DOHH2 (cell line): ENCODE measurements at regions not wholly inside any gene's neighbourhood (a gene's known extent, or its start where the extent isn't known, plus 50 kb on each side); places are given as distances from the start of the nearest gene placed in this dataset.

Experiments used
- H3F3A ChIP-seq: fragments of 200-600 bp; sonication (generic), shearing (Covaris generic); 2 replicates; pipeline ENCODE4 v1.6.0; 2016; ENCODE audit warnings: antibody characterized with exemption, mild to moderate bottlenecking; ENCODE audit not compliant: control insufficient read depth, insufficient read depth
- H3K27ac ChIP-seq: fragments of 200-600 bp; sonication (generic); 2 replicates; pipeline ENCODE4 v1.5.1; 2014; ENCODE audit warnings: low read depth, mild to moderate bottlenecking, low read length, moderate library complexity
- H3K27me3 ChIP-seq: fragments of 200-600 bp; sonication (generic); 2 replicates; pipeline ENCODE4 v1.6.1; 2014; ENCODE audit warnings: mild to moderate bottlenecking, low read length, mixed read lengths; ENCODE audit not compliant: control insufficient read depth
- H3K36me3 ChIP-seq: fragments of 200-600 bp; sonication (generic); 2 replicates; pipeline ENCODE4 v1.6.1; 2014; ENCODE audit warnings: mild to moderate bottlenecking, low read length, moderate library complexity, mixed read lengths; ENCODE audit not compliant: control insufficient read depth
- H3K4me1 ChIP-seq: fragments of 200-600 bp; sonication (generic); 2 replicates; pipeline ENCODE4 v1.6.1; 2014; ENCODE audit warnings: mild to moderate bottlenecking, low read length, mixed read lengths; ENCODE audit not compliant: control insufficient read depth
- H3K4me2 ChIP-seq: fragments of 200-600 bp; sonication (generic); 2 replicates; pipeline ENCODE4 v1.6.0; 2014; ENCODE audit warnings: mild to moderate bottlenecking, low read length, moderate library complexity
- H3K4me3 ChIP-seq: fragments of 200-600 bp; sonication (generic); 2 replicates; pipeline ENCODE4 v1.5.1; 2014; ENCODE audit warnings: mild to moderate bottlenecking, low read length, mixed read lengths
- H3K79me2 ChIP-seq: fragments of 200-600 bp; sonication (generic); 2 replicates; pipeline ENCODE4 v1.6.1; 2014; ENCODE audit warnings: mild to moderate bottlenecking, low read length, mixed read lengths; ENCODE audit not compliant: control insufficient read depth
- H3K9me2 ChIP-seq: fragments of 200-600 bp; sonication (generic); replicated peaks from 2 replicates; pipeline ENCODE4 v1.6.1; 2014; ENCODE audit warnings: mild to moderate bottlenecking, low read length, mixed read lengths; ENCODE audit not compliant: control insufficient read depth
- H3K9me3 ChIP-seq: fragments of 200-600 bp; sonication (generic); 2 replicates; pipeline ENCODE4 v1.6.1; 2014; ENCODE audit warnings: antibody characterized with exemption, low read length, mixed read lengths; ENCODE audit not compliant: control insufficient read depth, insufficient read depth
- H4K20me1 ChIP-seq: fragments of 200-600 bp; sonication (generic); 2 replicates; pipeline ENCODE4 v1.6.0; 2014; ENCODE audit warnings: low read depth, mild to moderate bottlenecking, antibody characterized with exemption, low read length, moderate library complexity; ENCODE audit not compliant: control insufficient read depth, insufficient read depth
- EZH2phosphoT487 ChIP-seq: fragments of 200-600 bp; sonication (generic); IDR thresholded peaks from 2 replicates; pipeline ENCODE4 v1.6.1; 2017; ENCODE audit warnings: borderline replicate concordance, mild to moderate bottlenecking, antibody characterized with exemption, low read length, moderate library complexity, mixed read lengths
- TF ChIP-seq, protein P1 (sequence below): fragments of 200-600 bp; sonication (generic); IDR thresholded peaks from one replicate; pipeline ENCODE4 v1.5.1; 2014; ENCODE audit warnings: antibody characterized with exemption, mild to moderate bottlenecking, low read depth, low read length; ENCODE audit not compliant: poor library complexity, severe bottlenecking

DNA sequence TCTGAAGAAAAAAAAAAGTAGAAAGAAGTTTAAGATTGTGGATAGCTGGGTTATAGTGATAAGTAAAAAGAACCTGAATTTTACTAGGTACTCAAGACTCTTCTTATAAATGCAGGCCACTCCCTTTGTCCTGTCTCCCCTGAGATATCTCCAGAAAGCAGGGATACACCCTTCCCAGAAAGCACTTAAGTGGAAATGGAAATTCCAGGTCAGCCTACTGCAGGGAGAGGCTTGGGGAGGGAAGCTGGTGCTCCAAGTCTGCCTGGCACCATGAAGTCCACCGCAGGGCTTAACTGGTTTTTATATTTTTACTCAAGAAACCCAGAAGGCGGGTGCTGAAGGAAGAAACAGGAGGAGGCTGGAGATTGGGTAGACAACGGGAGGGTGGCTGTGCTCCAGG lies 162.3 kb downstream of the INHBA start:
- no peaks in the 10 kb centered on the region for H3K9me3 ChIP-seq
- no peaks in the 10 kb centered on the region for H3F3A ChIP-seq
- no peak overlapping the region for H3K27ac ChIP-seq
- no peaks in the 10 kb centered on the region for H3K4me1 ChIP-seq
- H3K79me2 ChIP-seq, result no peaks in the 10 kb centered on the region
- no peaks in the 10 kb centered on the region for H3K36me3 ChIP-seq
- H3K4me3 ChIP-seq, result no peak overlapping the region
- no peak for TF ChIP-seq EZH2phosphoT487
- TF ChIP-seq, protein P1, sequence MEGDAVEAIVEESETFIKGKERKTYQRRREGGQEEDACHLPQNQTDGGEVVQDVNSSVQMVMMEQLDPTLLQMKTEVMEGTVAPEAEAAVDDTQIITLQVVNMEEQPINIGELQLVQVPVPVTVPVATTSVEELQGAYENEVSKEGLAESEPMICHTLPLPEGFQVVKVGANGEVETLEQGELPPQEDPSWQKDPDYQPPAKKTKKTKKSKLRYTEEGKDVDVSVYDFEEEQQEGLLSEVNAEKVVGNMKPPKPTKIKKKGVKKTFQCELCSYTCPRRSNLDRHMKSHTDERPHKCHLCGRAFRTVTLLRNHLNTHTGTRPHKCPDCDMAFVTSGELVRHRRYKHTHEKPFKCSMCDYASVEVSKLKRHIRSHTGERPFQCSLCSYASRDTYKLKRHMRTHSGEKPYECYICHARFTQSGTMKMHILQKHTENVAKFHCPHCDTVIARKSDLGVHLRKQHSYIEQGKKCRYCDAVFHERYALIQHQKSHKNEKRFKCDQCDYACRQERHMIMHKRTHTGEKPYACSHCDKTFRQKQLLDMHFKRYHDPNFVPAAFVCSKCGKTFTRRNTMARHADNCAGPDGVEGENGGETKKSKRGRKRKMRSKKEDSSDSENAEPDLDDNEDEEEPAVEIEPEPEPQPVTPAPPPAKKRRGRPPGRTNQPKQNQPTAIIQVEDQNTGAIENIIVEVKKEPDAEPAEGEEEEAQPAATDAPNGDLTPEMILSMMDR, result no peak
- no peaks in the 10 kb centered on the region for H3K9me2 ChIP-seq
- H4K20me1 ChIP-seq, result no peaks in the 10 kb centered on the region
- no peak overlapping the region for H3K4me2 ChIP-seq
- no peaks in the 10 kb centered on the region for H3K27me3 ChIP-seq

DNA sequence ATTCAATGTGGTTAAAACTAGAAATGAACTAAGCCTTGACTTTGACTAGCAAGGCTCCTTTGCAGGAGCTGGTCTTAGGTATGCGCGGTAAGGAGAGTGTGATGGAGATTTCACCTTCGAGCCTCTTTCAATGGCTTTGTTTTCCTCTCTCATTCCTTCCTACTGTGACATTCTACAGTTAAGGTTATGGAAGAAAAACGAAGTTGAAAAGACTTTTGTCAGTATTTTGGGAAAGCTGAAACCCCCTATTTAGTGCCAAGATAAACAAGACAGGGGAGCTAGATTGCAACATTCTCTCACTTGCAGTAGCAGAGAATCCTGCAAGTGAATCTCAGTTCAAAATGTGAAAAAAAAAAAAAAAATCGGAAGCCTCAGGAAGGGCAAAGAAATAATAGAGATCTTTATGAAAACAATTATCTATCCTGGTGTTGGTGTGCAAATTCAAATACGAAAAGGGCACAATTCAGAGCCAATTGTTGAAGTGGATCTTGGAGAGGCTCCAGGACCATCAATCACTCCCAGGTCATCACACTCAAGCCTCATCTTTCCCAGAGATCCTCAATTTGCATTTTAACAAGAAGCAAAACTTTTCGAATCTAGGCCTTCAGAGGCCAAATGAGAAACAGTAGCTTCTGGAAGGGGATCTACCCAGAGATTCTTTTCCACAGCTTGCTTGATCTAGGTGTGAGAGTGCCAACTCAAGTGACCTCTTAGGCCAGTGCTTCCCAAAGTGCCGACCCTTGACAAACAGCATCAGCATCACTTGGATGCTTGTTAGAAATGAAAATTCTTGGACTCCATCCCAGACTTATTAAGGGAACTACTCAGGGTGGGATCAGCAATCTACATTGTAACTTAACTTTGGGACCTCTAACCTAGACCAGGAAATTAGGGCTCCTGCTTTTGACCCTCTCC lies 163.8 kb downstream of the INHBA start:
- no peaks in the 10 kb centered on the region for H3K9me3 ChIP-seq
- H3K4me2 ChIP-seq, result no peak overlapping the region
- no peaks in the 10 kb centered on the region for H3K4me1 ChIP-seq
- no peaks in the 10 kb centered on the region for H3K27me3 ChIP-seq
- no peaks in the 10 kb centered on the region for H3K9me2 ChIP-seq
- no peak overlapping the region for H3K27ac ChIP-seq
- H3K79me2 ChIP-seq, result no peaks in the 10 kb centered on the region
- H4K20me1 ChIP-seq, result no peaks in the 10 kb centered on the region
- H3F3A ChIP-seq, result no peaks in the 10 kb centered on the region
- no peaks in the 10 kb centered on the region for H3K36me3 ChIP-seq
- TF ChIP-seq, protein P1, result no peak
- TF ChIP-seq EZH2phosphoT487, result no peak
- no peak overlapping the region for H3K4me3 ChIP-seq

DNA sequence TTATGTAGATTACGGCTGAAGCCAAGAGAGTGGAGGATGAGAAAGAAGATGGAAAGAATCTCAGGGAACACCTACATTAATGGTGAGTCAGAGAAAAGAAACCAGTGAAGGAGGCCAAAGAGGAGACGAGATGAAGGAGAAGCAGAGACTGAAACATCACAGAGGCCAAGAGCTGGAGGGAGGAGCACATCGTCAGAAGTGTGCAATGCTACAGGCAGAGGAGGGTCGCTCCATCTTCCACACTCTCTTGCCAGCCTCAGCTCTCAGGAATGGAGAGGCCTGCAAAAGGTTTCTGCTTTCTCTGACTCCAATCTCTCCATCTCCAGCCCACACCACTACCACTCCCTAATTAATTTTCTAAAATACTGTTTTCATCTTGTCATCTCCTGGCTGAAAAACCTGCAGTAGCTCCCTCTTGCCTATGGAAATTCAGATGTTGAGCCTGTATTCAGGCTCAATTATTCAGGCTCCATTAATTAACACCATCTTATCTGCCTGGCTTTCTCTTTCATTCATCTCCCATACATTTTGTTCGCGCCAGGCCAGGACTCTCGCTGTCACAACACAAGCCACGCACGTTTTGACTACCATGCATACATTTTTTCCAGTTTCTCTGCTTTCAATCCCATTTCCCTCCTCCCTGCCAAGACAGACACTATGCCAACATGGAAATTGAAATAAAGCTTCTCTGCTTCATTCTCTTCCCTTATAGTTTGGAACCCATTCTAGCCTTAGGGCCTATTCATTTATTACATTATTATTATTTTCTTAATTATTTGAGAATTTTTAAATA lies 165.8 kb downstream of the INHBA start:
- no peaks in the 10 kb centered on the region for H3K9me2 ChIP-seq

More for the DNA sequence above, 165.8 kb downstream of the INHBA start:
- Histone ChIP-seq H3K79me2 (no peaks in the 10 kb centered on the region), H3K27me3 (no peaks in the 10 kb centered on the region), H3K4me3 (no peak overlapping the region), H3K4me2 (no peak overlapping the region), H3F3A (no peaks in the 10 kb centered on the region), H3K9me3 (no peaks in the 10 kb centered on the region), H4K20me1 (no peaks in the 10 kb centered on the region), H3K4me1 (no peaks in the 10 kb centered on the region), H3K36me3 (no peaks in the 10 kb centered on the region), H3K27ac (no peak overlapping the region)
- TF ChIP-seq EZH2phosphoT487, result no peak
- TF ChIP-seq, protein P1, result no peak
